ENCODE measurements at regions not wholly inside any gene's neighbourhood (a gene's known extent, or its start where the extent isn't known, plus 50 kb on each side); places are given as distances from the start of the nearest gene placed in this dataset.

DNA sequence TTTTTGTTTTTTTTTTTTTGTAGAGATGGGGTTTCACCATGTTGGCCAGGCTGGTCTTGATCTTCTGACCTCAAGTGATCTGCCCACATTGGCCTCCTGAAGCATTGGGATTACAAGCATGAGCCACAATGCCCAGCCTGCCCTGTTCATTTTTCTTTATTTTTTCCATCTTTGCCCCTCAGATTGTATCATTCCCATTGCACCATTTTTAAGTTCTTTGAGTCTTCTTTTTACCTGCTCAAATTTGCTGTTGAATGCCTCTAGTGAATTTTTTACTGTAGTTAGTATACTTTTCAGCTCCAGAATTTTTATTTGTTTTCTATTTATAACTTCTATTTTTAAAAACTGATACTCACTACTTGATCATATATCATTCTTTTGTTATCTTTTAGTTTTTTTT is 101.4 kb upstream of the SLC4A10 start:
- no peaks in the 10 kb centered on the region for H3K36me3 ChIP-seq
- H3K4me1 ChIP-seq, result no peaks in the 10 kb centered on the region
- intact Hi-C loops (cut with DNase I; ENCODE audit: low total_unique reads), result no loop called here
- TF ChIP-seq, protein P1, sequence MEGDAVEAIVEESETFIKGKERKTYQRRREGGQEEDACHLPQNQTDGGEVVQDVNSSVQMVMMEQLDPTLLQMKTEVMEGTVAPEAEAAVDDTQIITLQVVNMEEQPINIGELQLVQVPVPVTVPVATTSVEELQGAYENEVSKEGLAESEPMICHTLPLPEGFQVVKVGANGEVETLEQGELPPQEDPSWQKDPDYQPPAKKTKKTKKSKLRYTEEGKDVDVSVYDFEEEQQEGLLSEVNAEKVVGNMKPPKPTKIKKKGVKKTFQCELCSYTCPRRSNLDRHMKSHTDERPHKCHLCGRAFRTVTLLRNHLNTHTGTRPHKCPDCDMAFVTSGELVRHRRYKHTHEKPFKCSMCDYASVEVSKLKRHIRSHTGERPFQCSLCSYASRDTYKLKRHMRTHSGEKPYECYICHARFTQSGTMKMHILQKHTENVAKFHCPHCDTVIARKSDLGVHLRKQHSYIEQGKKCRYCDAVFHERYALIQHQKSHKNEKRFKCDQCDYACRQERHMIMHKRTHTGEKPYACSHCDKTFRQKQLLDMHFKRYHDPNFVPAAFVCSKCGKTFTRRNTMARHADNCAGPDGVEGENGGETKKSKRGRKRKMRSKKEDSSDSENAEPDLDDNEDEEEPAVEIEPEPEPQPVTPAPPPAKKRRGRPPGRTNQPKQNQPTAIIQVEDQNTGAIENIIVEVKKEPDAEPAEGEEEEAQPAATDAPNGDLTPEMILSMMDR (IDR thresholded peaks at IDR 0.05 in 8 of 11, conservative IDR thresholded peaks at IDR 0.05 in 3 of 11), result no peak
- no peak for TF ChIP-seq POLR2A (IDR thresholded peaks at IDR 0.05)
- TF ChIP-seq POLR2AphosphoS5 (IDR thresholded peaks at IDR 0.05), result no peak
- H3K27ac ChIP-seq, result no peak overlapping the region
- no peak overlapping the region for H3K4me3 ChIP-seq
- DNase-seq, result no peak
- H3K27me3 ChIP-seq (replicated peaks in 1 of 7), result no peaks in the 10 kb centered on the region
- H3K9me3 ChIP-seq, result peaks cover 0 to 52% (median 42%) of the 10 kb centered on the region in 8 donors

DNA sequence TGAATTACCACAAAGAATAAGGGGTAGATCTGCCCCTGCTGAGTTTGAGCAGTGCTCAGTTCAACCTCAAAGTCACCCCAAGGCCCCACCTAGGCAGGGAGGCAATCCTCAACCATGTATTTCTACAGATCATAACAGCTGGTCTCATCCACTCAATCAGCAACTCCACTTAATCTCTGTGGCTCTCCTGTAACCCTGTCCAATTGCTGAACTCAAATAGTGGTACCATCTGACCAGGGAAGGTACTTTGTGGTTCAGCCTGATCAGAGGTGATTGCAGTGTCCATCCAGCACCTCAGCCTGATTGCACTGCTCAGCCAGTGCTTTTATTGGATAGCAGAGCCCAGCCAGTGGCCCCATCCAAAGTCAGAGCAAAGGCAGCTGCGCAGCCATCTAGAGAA is 91.0 kb upstream of the SLC4A10 start:
- H3K27ac ChIP-seq, result no peak overlapping the region
- no peaks in the 10 kb centered on the region for H3K27me3 ChIP-seq (replicated peaks in 1 of 7)
- no peaks in the 10 kb centered on the region for H3K36me3 ChIP-seq
- H3K4me1 ChIP-seq, result no peaks in the 10 kb centered on the region
- intact Hi-C loops (cut with DNase I; ENCODE audit: low total_unique reads), result no loop called here
- H3K9me3 ChIP-seq, result peaks cover 0 to 28% (median 14%) of the 10 kb centered on the region in 8 donors
- no peak overlapping the region for H3K4me3 ChIP-seq
- TF ChIP-seq POLR2A (IDR thresholded peaks at IDR 0.05) (no peak), POLR2AphosphoS5 (IDR thresholded peaks at IDR 0.05) (no peak)
- TF ChIP-seq, protein P1 (IDR thresholded peaks at IDR 0.05 in 8 of 11, conservative IDR thresholded peaks at IDR 0.05 in 3 of 11), result no peak
- no peak for DNase-seq
- WGBS, 5 donors, result 89 to 100% (median 91%) methylated on average over 1 of the region's 1 CpG

DNA sequence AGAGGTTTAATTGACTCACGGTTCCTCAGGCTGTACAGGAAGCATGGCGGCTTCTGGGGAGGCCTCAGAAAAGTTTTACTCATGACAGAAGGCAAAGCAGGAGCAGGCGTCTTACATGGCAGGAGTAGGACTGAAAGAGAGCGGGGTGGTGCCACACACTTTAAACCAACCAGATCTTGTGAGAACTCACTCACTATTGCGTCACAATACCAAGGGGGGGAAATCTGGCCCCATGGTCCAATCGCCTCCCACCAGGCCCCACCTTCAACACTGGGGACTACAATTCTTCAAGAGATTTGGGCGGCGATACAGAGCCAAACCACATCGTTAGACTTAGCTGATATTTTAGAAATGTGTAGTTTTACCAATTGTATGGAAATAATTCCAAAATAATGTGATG is 77.6 kb upstream of the SLC4A10 start:
- no peak for DNase-seq
- no peak overlapping the region for H3K27ac ChIP-seq
- no peak for TF ChIP-seq POLR2AphosphoS5 (IDR thresholded peaks at IDR 0.05)
- TF ChIP-seq, protein P1 (IDR thresholded peaks at IDR 0.05 in 8 of 11, conservative IDR thresholded peaks at IDR 0.05 in 3 of 11), result no peak
- no peak for TF ChIP-seq POLR2A (IDR thresholded peaks at IDR 0.05)

DNA sequence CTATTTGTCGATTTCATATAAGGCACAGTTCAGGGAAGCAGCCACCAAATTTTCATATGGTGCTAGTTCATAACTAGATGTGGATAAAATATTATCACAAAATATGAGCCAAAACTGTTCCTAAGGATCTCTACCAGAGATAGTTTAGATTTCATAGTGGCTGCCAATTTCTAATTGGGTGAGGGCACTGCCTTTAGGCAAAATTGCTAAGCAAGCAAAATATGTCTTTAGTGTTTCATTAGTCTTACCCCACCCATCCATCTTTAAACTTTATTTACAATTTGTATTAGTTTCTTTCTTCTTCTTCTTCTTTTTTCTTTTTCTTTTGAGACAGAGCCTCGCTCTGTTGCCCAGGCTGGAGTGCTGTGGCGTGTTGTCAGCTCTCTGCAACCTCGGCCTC is 77.1 kb upstream of the SLC4A10 start:
- Histone ChIP-seq H3K4me3 (no peak overlapping the region), H3K36me3 (no peaks in the 10 kb centered on the region), H3K9me3 (no peaks in the 10 kb centered on the region), H3K27me3 (replicated peaks in 1 of 7) (no peaks in the 10 kb centered on the region), H3K4me1 (no peaks in the 10 kb centered on the region), H3K27ac (no peak overlapping the region)
- no peak for DNase-seq
- intact Hi-C loops (cut with DNase I; ENCODE audit: low total_unique reads), result no loop called here
- TF ChIP-seq POLR2AphosphoS5 (IDR thresholded peaks at IDR 0.05) (no peak), POLR2A (IDR thresholded peaks at IDR 0.05) (no peak)
- TF ChIP-seq, protein P1 (IDR thresholded peaks at IDR 0.05 in 8 of 11, conservative IDR thresholded peaks at IDR 0.05 in 3 of 11), result no peak
- WGBS, 5 donors, result 82 to 91% (median 86%) methylated on average over 4 of the region's 4 CpGs

More for the DNA sequence above, 77.6 kb upstream of the SLC4A10 start:
- intact Hi-C loops (cut with DNase I; ENCODE audit: low total_unique reads), result no loop called here
- H3K9me3 ChIP-seq, result no peaks in the 10 kb centered on the region
- H3K4me3 ChIP-seq, result no peak overlapping the region
- no peaks in the 10 kb centered on the region for H3K36me3 ChIP-seq
- WGBS, 5 donors, result 83 to 93% (median 90%) methylated on average over 9 of the region's 9 CpGs
- no peaks in the 10 kb centered on the region for H3K27me3 ChIP-seq (replicated peaks in 1 of 7)
- no peaks in the 10 kb centered on the region for H3K4me1 ChIP-seq
